Endometrium (tissue), 2 donors: ENCODE measurements at regions not wholly inside any gene's neighbourhood (a gene's known extent, or its start where the extent isn't known, plus 50 kb on each side); places are given as distances from the start of the nearest gene placed in this dataset.
"Not testable (repeated sequence)": the region's sequence is repeated elsewhere in the genome, so short reads cannot be mapped to it uniquely, and the experiment has no call there.

ENCODE experiments used
- FAIRE-seq: peaks from 2 replicates; lab custom pipeline; 2012; peaks lifted over from hg19 to GRCh38; lab: Jason Lieb, UNC
- donor health status: control.
- donor health status: control.

DNA sequence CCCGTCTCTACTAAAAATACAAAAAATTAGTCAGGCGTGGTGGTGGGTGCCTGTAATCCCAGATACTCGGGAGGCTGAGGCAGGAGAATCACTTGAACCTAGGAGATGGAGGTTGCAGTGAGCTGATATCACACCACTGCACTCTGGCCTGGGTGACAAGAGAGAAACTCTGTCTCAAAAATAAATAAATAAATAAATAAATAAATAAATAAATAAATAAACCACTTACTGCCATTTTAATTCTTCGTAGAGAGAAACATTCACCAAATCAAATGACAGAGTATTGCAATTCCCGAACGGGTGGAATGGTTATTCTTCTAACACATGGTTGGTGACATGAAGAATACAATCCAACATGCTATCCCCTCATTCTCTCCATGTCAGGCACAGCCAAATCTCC lies 754.3 kb upstream of the AUTS2 start:
- FAIRE-seq, result not testable (repeated sequence)

GRCh38 chr7:68846811-68847325 lies 751.4 kb upstream of the AUTS2 start:
- FAIRE-seq, result no peak

GRCh38 chr7:68853254-68853653 lies 745.0 kb upstream of the AUTS2 start:
- FAIRE-seq, result no peak

DNA sequence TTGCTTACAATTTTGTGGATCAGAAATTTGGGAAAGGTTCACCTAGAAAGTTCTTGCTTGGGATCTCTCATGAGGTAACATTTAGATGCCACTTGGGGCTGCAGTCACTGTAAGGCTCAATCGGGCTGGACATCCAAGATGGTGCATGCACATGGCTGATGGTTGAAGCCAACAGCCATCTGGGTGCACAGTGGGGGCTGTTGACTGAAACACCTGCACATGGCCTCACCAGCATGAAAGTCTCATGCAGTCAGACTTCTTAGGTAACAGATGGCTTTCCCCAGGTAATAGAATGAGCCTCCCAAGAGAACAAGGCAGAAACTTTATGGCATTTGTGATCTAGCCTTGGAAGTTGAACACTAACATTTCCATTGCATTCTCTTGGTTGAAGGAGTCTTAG lies 740.7 kb upstream of the AUTS2 start:
- FAIRE-seq, result no peak

GRCh38 chr7:68858497-68858896 lies 739.8 kb upstream of the AUTS2 start:
- no peak for FAIRE-seq

- no peak for FAIRE-seq
These were observed 737.1 kb upstream of the AUTS2 start for GRCh38 chr7:68861171-68861570.

DNA sequence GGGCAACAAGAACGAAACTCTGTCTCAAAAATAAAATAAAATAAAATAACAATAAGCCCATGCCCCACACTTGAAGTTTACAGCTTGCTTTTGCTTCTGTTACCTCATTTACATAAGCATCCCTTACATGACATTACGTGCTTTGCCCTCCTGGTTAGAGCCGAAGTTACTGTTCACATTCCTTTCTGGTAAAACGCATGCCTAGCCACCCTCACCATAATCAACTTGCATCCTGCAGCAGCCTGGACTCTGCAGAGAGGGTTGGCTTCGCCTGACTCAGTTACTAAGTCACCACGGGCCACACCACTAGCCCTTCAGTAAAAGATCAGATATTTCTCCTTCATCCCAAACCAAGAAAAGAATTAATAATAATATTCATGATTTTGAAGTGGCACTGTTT lies 736.0 kb upstream of the AUTS2 start:
- no peak for FAIRE-seq

GRCh38 chr7:68862736-68863135 lies 735.5 kb upstream of the AUTS2 start:
- FAIRE-seq, result no peak

GRCh38 chr7:68865351-68866199 lies 732.7 kb upstream of the AUTS2 start:
- FAIRE-seq, result no peak

DNA sequence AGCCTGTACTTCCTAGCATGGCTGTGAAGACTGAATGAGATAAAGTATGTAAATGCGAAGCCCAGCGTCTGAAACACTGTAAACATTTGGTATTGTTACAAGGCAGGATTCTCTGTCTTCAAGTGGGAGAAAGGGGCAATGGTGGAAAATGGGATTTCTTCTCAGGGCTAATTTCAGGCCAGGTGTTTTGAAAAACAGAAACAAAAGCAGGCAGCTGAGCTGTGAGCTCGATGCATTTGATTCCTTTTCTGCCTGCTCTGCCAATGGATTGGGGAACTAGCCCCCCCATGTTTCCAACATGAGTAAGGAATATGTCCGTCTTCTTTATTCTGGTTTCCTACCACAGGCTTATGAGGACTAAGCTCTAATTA lies 732.1 kb upstream of the AUTS2 start:
- no peak for FAIRE-seq

DNA sequence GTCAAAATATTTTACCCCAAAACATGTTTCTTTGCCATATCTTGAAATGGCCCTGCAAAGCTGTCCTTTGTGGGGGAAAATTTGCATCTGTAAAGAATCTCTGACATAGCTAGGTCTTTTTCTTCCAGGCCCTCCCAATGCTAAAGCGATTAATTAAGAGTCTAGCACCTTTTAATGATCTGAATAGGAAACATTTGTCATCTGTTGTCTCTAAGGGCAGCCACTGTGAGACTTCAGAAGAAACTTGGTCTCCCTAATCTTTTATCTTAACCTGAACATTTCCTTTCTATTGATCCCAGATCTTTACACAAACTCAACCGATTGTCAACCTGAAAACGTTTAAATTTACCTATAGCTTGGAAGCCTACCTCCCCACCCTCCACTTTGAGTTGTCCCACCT lies 731.6 kb upstream of the AUTS2 start:
- FAIRE-seq, result not testable (repeated sequence)

- no peak for FAIRE-seq
These were observed 729.3 kb upstream of the AUTS2 start for GRCh38 chr7:68868978-68869377.

- no peak for FAIRE-seq
These were observed 724.7 kb upstream of the AUTS2 start for GRCh38 chr7:68873616-68874015.

DNA sequence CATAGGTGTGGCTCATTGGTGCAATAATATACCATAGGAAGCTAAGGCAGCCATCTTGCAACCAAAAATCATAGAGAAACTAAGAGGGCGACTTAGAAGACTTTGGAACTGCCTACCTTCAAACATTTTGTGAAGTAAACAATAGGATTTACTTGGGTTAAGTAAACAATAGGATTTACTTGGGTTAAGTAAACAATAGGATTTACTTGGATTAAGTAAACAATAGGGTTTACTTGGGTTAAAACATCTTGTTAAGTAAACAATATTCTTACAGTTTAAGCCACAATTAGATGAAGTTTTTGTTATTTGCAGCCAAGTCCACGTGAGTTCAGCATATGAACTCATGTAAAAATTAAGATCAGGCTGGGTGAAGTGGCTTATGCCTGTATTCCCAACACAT lies 722.4 kb upstream of the AUTS2 start:
- FAIRE-seq, result no peak

GRCh38 chr7:68887116-68887515 lies 711.2 kb upstream of the AUTS2 start:
- FAIRE-seq, result not testable (repeated sequence)

DNA sequence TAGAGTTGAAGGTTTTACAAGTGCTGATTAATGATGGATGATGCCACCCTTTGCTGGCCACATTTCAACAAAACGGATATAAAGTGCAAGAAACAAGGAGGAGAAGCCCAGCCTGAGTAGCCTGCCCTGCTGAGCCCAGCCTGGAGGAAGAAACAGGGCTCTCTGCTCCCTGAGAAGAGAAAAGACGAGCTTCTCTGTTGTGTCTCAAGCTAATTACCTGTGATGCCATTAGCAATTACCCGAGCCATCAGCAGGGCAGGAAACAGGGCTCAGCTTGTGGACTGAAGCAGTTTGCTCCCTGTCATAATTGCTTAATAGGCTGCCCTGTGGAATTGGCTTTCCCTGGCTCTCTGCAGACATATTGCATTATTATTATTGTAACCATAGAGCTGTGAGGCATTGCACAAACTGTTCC lies 709.3 kb upstream of the AUTS2 start:
- no peak for FAIRE-seq

- FAIRE-seq, result no peak
These were observed 706.0 kb upstream of the AUTS2 start for GRCh38 chr7:68892236-68892635.

DNA sequence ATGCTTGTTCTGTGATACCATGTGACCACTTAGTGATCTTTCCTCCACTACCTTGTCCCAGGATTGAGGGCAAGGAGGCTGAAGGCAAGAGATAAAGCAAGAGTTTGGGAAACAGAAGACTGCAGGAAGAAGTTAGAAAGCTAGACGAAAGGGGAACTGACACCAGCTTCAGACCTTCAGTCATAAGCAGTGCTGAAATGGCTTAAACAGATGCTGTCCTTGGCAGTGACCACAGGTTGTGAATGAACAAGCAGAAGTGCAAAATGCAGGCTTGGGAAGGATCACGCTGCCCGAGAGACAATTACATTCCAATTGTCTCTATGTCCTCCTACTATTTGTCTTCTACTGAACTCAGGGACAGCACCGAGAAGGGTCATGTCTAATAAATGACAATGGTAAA lies 704.9 kb upstream of the AUTS2 start:
- no peak for FAIRE-seq

GRCh38 chr7:68899156-68899555 lies 699.1 kb upstream of the AUTS2 start:
- FAIRE-seq, result not testable (repeated sequence)

DNA sequence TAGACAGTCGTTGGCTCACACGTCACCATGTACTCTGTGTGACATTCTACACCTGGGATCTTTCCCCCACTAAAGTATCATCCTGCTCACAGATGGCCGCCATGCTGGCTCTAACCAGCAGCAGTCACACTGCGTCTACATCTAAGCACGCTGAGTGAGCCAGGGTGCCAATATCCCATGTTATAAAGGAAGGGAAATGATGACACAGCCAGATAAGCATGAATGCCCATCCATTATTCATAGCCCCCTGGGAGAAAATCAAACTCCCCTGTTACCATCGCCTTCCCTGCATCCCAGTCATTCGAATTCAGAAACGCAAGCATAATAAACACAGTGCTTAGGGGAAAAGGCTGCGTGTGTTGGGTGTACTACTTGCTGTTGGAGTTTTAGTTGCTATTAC lies 698.2 kb upstream of the AUTS2 start:
- no peak for FAIRE-seq

GRCh38 chr7:68904630-68905029 lies 693.6 kb upstream of the AUTS2 start:
- no peak for FAIRE-seq

DNA sequence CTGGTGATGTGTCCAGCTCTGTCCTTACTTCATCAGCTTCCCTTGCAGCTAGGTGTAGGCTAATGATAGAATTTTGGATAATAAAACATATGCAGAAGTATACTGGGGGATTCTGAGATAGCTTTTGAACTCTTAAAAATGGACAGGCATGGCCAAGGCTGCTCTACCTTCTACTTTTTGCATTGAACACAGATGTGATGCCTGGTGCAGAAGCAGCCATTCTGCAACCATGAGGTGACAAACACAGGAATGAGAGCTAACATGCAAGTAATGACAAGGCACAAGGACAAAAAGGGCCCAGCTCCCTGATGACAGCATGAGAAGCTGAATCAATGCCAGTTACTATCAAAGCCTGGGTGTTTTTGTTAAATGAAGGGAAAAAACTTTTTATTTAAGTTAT lies 686.5 kb upstream of the AUTS2 start:
- FAIRE-seq, result no peak

- no peak for FAIRE-seq
These were observed 684.3 kb upstream of the AUTS2 start for GRCh38 chr7:68914006-68914405.

DNA sequence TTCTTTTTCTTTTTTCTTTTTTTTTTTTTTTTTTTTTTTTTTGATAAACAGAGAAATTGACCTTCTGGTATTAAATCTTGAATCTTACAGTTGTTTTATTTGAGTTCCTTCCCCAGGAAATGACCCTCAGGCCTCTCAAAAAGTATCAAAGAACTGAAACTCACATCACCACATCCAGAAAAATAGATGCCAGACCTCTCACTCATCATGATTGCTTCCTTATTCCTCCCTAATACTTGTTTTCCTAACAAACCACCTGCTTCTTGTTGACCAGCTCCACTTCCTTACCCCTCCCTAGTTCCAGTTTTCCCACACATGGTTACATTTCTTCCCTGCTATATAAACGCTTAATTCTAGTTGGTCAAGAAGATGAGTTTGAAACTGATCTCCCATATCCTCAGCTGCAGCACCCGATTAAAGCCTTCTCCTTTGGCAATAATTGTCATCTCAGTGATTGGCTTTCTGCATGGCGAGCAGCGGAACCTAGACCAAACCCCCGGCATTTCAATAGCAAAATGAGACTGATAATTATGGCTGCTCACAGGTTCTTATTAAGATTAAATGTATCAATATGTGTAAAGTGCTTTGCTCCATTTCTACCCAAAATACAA lies 681.1 kb upstream of the AUTS2 start:
- FAIRE-seq, result no peak
